Heart left ventricle (tissue), 13 donors: ENCODE measurements at regions not wholly inside any gene's neighbourhood (a gene's known extent, or its start where the extent isn't known, plus 50 kb on each side); places are given as distances from the start of the nearest gene placed in this dataset.

Source experiments
- CTCF ChIP-seq, 12 donors: fragments of 200-600 bp; sonication (generic) in 4 of 12; IDR thresholded peaks; one replicate each; pipeline versions ENCODE4 v1.5.0 to v1.8.0; 2018 to 2022; ENCODE audit warnings: antibody characterized with exemption in 12 of 12, mild to moderate bottlenecking in 5 of 12
- POLR2A ChIP-seq, 2 donors: fragments of 450-650 bp; IDR thresholded peaks; one replicate each; pipeline ENCODE4 v1.6.1; 2017; ENCODE audit warnings: antibody characterized with exemption in 2 of 2, mild to moderate bottlenecking in 2 of 2, moderate library complexity in 2 of 2
- donor health status: ischemic (EF 13 %, LVEDD 7.1; RV severe dilation, severe dysfunction).
- donor health status: DM: no; HTN: yes; CAD: no.
- donor health status: DM: no; HTN: no; CAD: no.
- donor health status: ischemic (EF 25% LVEDD 6.9; RV normal size, moderate dysfunction).
- donor health status: ischemic (EF 25% LVEDD 5.7; RV mildly dilated, moderate dysfunction).
- donor health status: ischemic (EF 35%, LVEDD 5.7; RV mildly dilated, moderate dysfunction).
- donor health status: nonischemic (EF 11% LVEDD 7.7; RV severe dilation, severe dysfunction).
- donor health status: DM: yes; HTN: yes; CAD: no.
- donor health status: PGD.
- donor health status: ischemic (EF 29% LVEDD 5.4; RV normal size, mild dysfunction).
- donor health status: nonischemic (EF 23%, LVEDD 6.1; RV moderate dilation, normal function).

GRCh38 chr2:66252109-66252508 is 182.8 kb upstream of the MEIS1 start:
- no peak for TF ChIP-seq CTCF (IDR thresholded peaks at IDR 0.05)
- TF ChIP-seq POLR2A (IDR thresholded peaks at IDR 0.05), result no peak
